GM12878 (cell line): ENCODE measurements at regions not wholly inside any gene's neighbourhood (a gene's known extent, or its start where the extent isn't known, plus 50 kb on each side); places are given as distances from the start of the nearest gene placed in this dataset.

Experiments
- ATAC-seq: fragments of 200-7000 bp; cut with Tn5 transposase; 3 replicates; pipeline ENCODE4 v1.9.1; 2020; ENCODE audit warnings: mild to moderate bottlenecking, moderate library complexity
- BruUV-seq: library from RNA; stranded (reverse); fragments of 400-500 nt; replicated peaks from 2 replicates; lab custom pipeline; 2021; lab: Mats Ljungman, UMichigan
- CTCF ChIA-PET: fragments of 300-600 bp; sonication (Branson Sonifier 250); formaldehyde crosslinking; extraction: SDS; loops from one replicate; lab custom pipeline; 2021; ENCODE audit warnings: inconsistent platforms; lab: Yijun Ruan, JAX
- POLR2A ChIA-PET: fragments of 350-600 bp; formaldehyde crosslinking; extraction: SDS; loops from one replicate; lab custom pipeline; 2021; ENCODE audit warnings: inconsistent platforms; lab: Charles Lee
- RAD21 ChIA-PET: fragments of 300-600 bp; sonication (Branson Sonifier 250); formaldehyde crosslinking; loops from one replicate; lab custom pipeline; 2023; ENCODE audit warnings: antibody characterized with exemption; ENCODE audit not compliant: unreplicated experiment; lab: Charles Lee
- SMC1A ChIA-PET: fragments of 300-600 bp; sonication (Branson Sonifier 250); formaldehyde crosslinking; loops from one replicate; lab custom pipeline; 2023; ENCODE audit not compliant: unreplicated experiment, uncharacterized antibody; lab: Charles Lee
- DNase-seq: peaks from one replicate; pipeline ENCODE4 v3.0.0-alpha.2; 2011; ENCODE audit warnings: low read depth, low spot score
- FAIRE-seq: peaks from 3 replicates; lab custom pipeline; 2011; peaks lifted over from hg19 to GRCh38; lab: Jason Lieb, UNC
- H2AFZ ChIP-seq: 2 replicates; pipeline ENCODE4 v1.6.0; 2011; ENCODE audit warnings: low read depth, low read length, control low read depth; ENCODE audit not compliant: control insufficient read depth
- H3K27ac ChIP-seq: 2 replicates; pipeline ENCODE4 v1.5.1; 2011; ENCODE audit warnings: control low read depth; ENCODE audit not compliant: control insufficient read depth, insufficient read depth
- H3K27me3 ChIP-seq, 2 experiments: replicated peaks in 1 of 2; 2 replicates each; pipeline versions ENCODE4 v1.6.0 to v1.6.1; 2011; ENCODE audit warnings: low read length in 1 of 2; ENCODE audit not compliant: control insufficient read depth in 2 of 2, insufficient read depth in 2 of 2
- H3K36me3 ChIP-seq, 2 experiments: 2 replicates each; pipeline ENCODE4 v1.5.1; 2011; ENCODE audit warnings: low read length in 1 of 2; ENCODE audit not compliant: control insufficient read depth in 2 of 2, insufficient read depth in 2 of 2
- H3K4me1 ChIP-seq: 2 replicates; pipeline ENCODE4 v1.6.1; 2011; ENCODE audit warnings: mild to moderate bottlenecking, low read length, moderate library complexity, mixed read lengths; ENCODE audit not compliant: control insufficient read depth, insufficient read depth
- H3K4me2 ChIP-seq: 2 replicates; pipeline ENCODE4 v1.6.0; 2011; ENCODE audit warnings: control low read depth; ENCODE audit not compliant: control insufficient read depth, insufficient read depth
- H3K4me3 ChIP-seq: fragments of 200-600 bp; sonication (generic); 2 replicates; pipeline ENCODE4 v1.5.1; 2016
- H3K79me2 ChIP-seq: 2 replicates; pipeline ENCODE4 v1.6.0; 2011; ENCODE audit warnings: low read length; ENCODE audit not compliant: control insufficient read depth, insufficient read depth
- H3K9ac ChIP-seq: 2 replicates; pipeline ENCODE4 v1.8.0; 2011; ENCODE audit warnings: low read length, control low read depth, mixed read lengths; ENCODE audit not compliant: control insufficient read depth, insufficient read depth
- H3K9me3 ChIP-seq: replicated peaks from 3 replicates; pipeline ENCODE4 v1.5.1; 2011; ENCODE audit warnings: mild to moderate bottlenecking, low read length; ENCODE audit not compliant: control insufficient read depth, insufficient read depth
- H4K20me1 ChIP-seq: 2 replicates; pipeline ENCODE4 v1.6.0; 2011; ENCODE audit not compliant: control insufficient read depth, insufficient read depth
- EZH2 ChIP-seq: IDR thresholded peaks from 2 replicates; pipeline ENCODE4 v1.6.1; 2012; ENCODE audit warnings: low read depth, mild to moderate bottlenecking, control low read depth, inconsistent platforms, low read length, borderline replicate concordance; ENCODE audit not compliant: control insufficient read depth
- PML ChIP-seq: IDR thresholded peaks from 2 replicates; pipeline ENCODE4 v1.6.1; 2012; ENCODE audit warnings: low read length, inconsistent platforms
- SRF ChIP-seq, 2 experiments: IDR thresholded peaks; 2 replicates each; pipeline ENCODE4 v1.6.1; 2011; ENCODE audit warnings: low read depth in 2 of 2, low read length in 2 of 2, mild to moderate bottlenecking in 1 of 2, moderate library complexity in 1 of 2
- TBL1XR1 ChIP-seq: IDR thresholded peaks from 2 replicates; pipeline ENCODE4 v1.6.1; 2012; ENCODE audit warnings: low read depth, low read length, improper control_type of control experiment
- TCF3 ChIP-seq: IDR thresholded peaks from 2 replicates; pipeline ENCODE4 v1.6.1; 2012; ENCODE audit warnings: low read depth, mild to moderate bottlenecking, low read length, borderline replicate concordance; ENCODE audit not compliant: insufficient read depth
- ZSCAN29 ChIP-seq: fragments of 450-650 bp; IDR thresholded peaks from 2 replicates; pipeline ENCODE4 v1.6.1; 2017; ENCODE audit warnings: mild to moderate bottlenecking, moderate library complexity
- WGBS: methylation state at CpG from one replicate; pipeline ENCODE4 v1.1.6; 2016; ENCODE audit warnings: low lambda C conversion rate; ENCODE audit not compliant: insufficient replicate concordance, insufficient coverage; ENCODE audit errors: missing lambda C conversion rate; 5-methylcytosine and 5-hydroxymethylcytosine counted together
- in situ Hi-C: fragments of 300-500 bp; cut with MboI; formaldehyde crosslinking; loops from 9 replicates; pipeline ENCODE4 v1.14.3; 2018; ENCODE audit warnings: mixed read lengths
- intact Hi-C: fragments of 100-400 bp; cut with micrococcal nuclease; formaldehyde crosslinking; loops from one replicate; pipeline ENCODE4 v1.14.2; 2022; ENCODE audit not compliant: unreplicated experiment
- TF ChIP-seq, protein P1 (sequence below): fragments of 450-650 bp; formaldehyde crosslinking; IDR thresholded peaks from 2 replicates; pipeline ENCODE4 v1.4.0; 2022; ENCODE audit warnings: mild to moderate bottlenecking, moderate library complexity
- TF ChIP-seq, protein P2 (sequence below): IDR thresholded peaks from 2 replicates; pipeline ENCODE4 v1.6.1; 2012; ENCODE audit warnings: low read length, inconsistent platforms

- RAD21 ChIA-PET = interaction anchor here (1.2 kb wide), 1 partner anchor 216 kb away, joined by 3 read pairs; no protein-coding TSS in a partner anchor
- Histone ChIP-seq H3K79me2 (no peaks in the 10 kb centered on the region), H2AFZ (no peak overlapping the region), H3K4me2 (no peak overlapping the region), H4K20me1 (no peaks in the 10 kb centered on the region), H3K9me3 (no peaks in the 10 kb centered on the region; the same call in 2 of the 3 replicates), H3K9ac (no peak overlapping the region), H3K4me1 (no peaks in the 10 kb centered on the region), H3K27me3 (peaks cover 3 to 4% of the 10 kb centered on the region in 2 experiments), H3K27ac (no peak overlapping the region), H3K4me3 (no peak overlapping the region), H3K36me3 (no peaks in the 10 kb centered on the region)
- POLR2A ChIA-PET = no interaction called here
- DNase-seq = no peak
- TF ChIP-seq SRF (IDR thresholded peaks at IDR 0.05; ENCODE audit: low read depth in 2 of 2, low read length in 2 of 2) = no peak
- FAIRE-seq = no peak
- no TSS peak for BruUV-seq
- in situ Hi-C loops = no loop called here
- no peak for ATAC-seq
- SMC1A ChIA-PET = no interaction called here
- intact Hi-C loops = no loop called here
- CTCF ChIA-PET = no interaction called here
- WGBS = 44% methylated on average over 7 of the region's 7 CpGs
Observed at GRCh38 chr10:78899098-78899754, 169.5 kb upstream of the ZMIZ1 start.

GRCh38 chr10:78899996-78900714, 168.6 kb upstream of the ZMIZ1 start:
- Histone ChIP-seq H3K27ac (no peak overlapping the region), H3K4me3 (no peak overlapping the region), H3K9me3 (no peaks in the 10 kb centered on the region; the same call in 2 of the 3 replicates), H3K9ac (no peak overlapping the region)
- in situ Hi-C loops (no loop called here), intact Hi-C loops (no loop called here)
- TF ChIP-seq, protein P1, sequence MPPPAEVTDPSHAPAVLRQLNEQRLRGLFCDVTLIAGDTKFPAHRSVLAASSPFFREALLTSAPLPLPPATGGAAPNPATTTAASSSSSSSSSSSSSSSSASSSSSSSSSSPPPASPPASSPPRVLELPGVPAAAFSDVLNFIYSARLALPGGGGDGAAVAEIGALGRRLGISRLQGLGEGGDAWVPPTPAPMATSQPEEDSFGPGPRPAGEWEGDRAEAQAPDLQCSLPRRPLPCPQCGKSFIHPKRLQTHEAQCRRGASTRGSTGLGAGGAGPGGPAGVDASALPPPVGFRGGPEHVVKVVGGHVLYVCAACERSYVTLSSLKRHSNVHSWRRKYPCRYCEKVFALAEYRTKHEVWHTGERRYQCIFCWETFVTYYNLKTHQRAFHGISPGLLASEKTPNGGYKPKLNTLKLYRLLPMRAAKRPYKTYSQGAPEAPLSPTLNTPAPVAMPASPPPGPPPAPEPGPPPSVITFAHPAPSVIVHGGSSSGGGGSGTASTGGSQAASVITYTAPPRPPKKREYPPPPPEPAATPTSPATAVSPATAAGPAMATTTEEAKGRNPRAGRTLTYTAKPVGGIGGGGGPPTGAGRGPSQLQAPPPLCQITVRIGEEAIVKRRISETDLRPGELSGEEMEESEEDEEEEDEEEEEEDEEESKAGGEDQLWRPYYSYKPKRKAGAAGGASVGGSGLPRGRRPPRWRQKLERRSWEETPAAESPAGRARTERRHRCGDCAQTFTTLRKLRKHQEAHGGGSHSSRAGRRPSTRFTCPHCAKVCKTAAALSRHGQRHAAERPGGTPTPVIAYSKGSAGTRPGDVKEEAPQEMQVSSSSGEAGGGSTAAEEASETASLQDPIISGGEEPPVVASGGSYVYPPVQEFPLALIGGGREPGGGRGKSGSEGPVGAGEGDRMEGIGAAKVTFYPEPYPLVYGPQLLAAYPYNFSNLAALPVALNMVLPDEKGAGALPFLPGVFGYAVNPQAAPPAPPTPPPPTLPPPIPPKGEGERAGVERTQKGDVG (CRISPR knock-in tag) = no peak
- TF ChIP-seq TBL1XR1 (no peak), EZH2 (no peak), ZSCAN29 (no peak), TCF3 (no peak), PML (no peak)
- TF ChIP-seq, protein P2, sequence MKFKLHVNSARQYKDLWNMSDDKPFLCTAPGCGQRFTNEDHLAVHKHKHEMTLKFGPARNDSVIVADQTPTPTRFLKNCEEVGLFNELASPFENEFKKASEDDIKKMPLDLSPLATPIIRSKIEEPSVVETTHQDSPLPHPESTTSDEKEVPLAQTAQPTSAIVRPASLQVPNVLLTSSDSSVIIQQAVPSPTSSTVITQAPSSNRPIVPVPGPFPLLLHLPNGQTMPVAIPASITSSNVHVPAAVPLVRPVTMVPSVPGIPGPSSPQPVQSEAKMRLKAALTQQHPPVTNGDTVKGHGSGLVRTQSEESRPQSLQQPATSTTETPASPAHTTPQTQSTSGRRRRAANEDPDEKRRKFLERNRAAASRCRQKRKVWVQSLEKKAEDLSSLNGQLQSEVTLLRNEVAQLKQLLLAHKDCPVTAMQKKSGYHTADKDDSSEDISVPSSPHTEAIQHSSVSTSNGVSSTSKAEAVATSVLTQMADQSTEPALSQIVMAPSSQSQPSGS = no peak
- TF ChIP-seq, all 136 proteins: peak for 0
- ChIA-PET POLR2A (no interaction called here), RAD21 (interaction anchor here (1.2 kb wide), 1 partner anchor 215 kb away, joined by 3 read pairs; no protein-coding TSS in a partner anchor), CTCF (no interaction called here), SMC1A (no interaction called here)
- H3K27me3 ChIP-seq = peaks cover 2 to 3% of the 10 kb centered on the region in 2 experiments; a peak in 3 of 4 replicates
- WGBS = 43% methylated on average over 11 of the region's 11 CpGs
- no peaks in the 10 kb centered on the region for H3K36me3 ChIP-seq
- DNase-seq = no peak
- no peaks in the 10 kb centered on the region for H3K4me1 ChIP-seq
- no peak for FAIRE-seq
- no peaks in the 10 kb centered on the region for H4K20me1 ChIP-seq
- H3K79me2 ChIP-seq = no peaks in the 10 kb centered on the region
- no peak overlapping the region for H3K4me2 ChIP-seq
- no TSS peak for BruUV-seq
- no peak for ATAC-seq
- no peak overlapping the region for H2AFZ ChIP-seq
